SK-N-DZ (cell line): ENCODE measurements at regions not wholly inside any gene's neighbourhood (a gene's known extent, or its start where the extent isn't known, plus 50 kb on each side); places are given as distances from the start of the nearest gene placed in this dataset.
A peak's percentile ranks its signal among the peaks of the same experiment; 100 is the strongest.

Experiments
- DNase-seq: peaks from one replicate; pipeline ENCODE4 v3.0.0-alpha.2; 2015; ENCODE audit warnings: low spot score

GRCh38 chr18:55166260-55166598 lies 207.0 kb upstream of the CCDC68 start:
- no peak for DNase-seq

GRCh38 chr18:55163550-55163949 lies 204.3 kb upstream of the CCDC68 start:
- peak; percentile 6 for DNase-seq

- DNase-seq: no peak
These were observed 202.7 kb upstream of the CCDC68 start for GRCh38 chr18:55161916-55162315.

GRCh38 chr18:55159027-55159426 lies 199.8 kb upstream of the CCDC68 start:
- DNase-seq: no peak

GRCh38 chr18:55158570-55158969 lies 199.3 kb upstream of the CCDC68 start:
- DNase-seq: no peak

GRCh38 chr18:55153346-55153745 lies 194.1 kb upstream of the CCDC68 start:
- no peak for DNase-seq

- DNase-seq: no peak
These were observed 193.5 kb upstream of the CCDC68 start for GRCh38 chr18:55152801-55153200.

GRCh38 chr18:55149994-55150393 lies 190.7 kb upstream of the CCDC68 start:
- DNase-seq: no peak

GRCh38 chr18:55147791-55148190 lies 188.5 kb upstream of the CCDC68 start:
- DNase-seq: no peak

GRCh38 chr18:55144193-55144930 lies 185.1 kb upstream of the CCDC68 start:
- no peak for DNase-seq

- no peak for DNase-seq
These were observed 183.1 kb upstream of the CCDC68 start for GRCh38 chr18:55142410-55142809.

- DNase-seq: no peak
These were observed 182.1 kb upstream of the CCDC68 start for GRCh38 chr18:55141318-55141717.

- DNase-seq: no peak
These were observed 180.6 kb upstream of the CCDC68 start for GRCh38 chr18:55139836-55140235.

- DNase-seq: no peak
These were observed 180.0 kb upstream of the CCDC68 start for GRCh38 chr18:55139307-55139706.

GRCh38 chr18:55138401-55138800 lies 179.1 kb upstream of the CCDC68 start:
- DNase-seq: no peak

GRCh38 chr18:55137602-55138001 lies 178.3 kb upstream of the CCDC68 start:
- no peak for DNase-seq

- DNase-seq: no peak
These were observed 177.6 kb upstream of the CCDC68 start for GRCh38 chr18:55136864-55137263.

GRCh38 chr18:55136258-55136657 lies 177.0 kb upstream of the CCDC68 start:
- no peak for DNase-seq

- DNase-seq: no peak
These were observed 174.1 kb upstream of the CCDC68 start for GRCh38 chr18:55133378-55133777.

GRCh38 chr18:55128437-55128836 lies 169.2 kb upstream of the CCDC68 start:
- DNase-seq: no peak

GRCh38 chr18:55124078-55124763 lies 165.0 kb upstream of the CCDC68 start:
- DNase-seq: no peak

GRCh38 chr18:55123361-55123760 lies 164.1 kb upstream of the CCDC68 start:
- no peak for DNase-seq

GRCh38 chr18:55121397-55122170 lies 162.3 kb upstream of the CCDC68 start:
- DNase-seq: no peak
